T-cell (primary cell): ENCODE measurements at regions not wholly inside any gene's neighbourhood (a gene's known extent, or its start where the extent isn't known, plus 50 kb on each side); places are given as distances from the start of the nearest gene placed in this dataset.
"Not testable (repeated sequence)": the region's sequence is repeated elsewhere in the genome, so short reads cannot be mapped to it uniquely, and the experiment has no call there.

Experiments used
- ATAC-seq, 4 experiments: fragments of 200-7000 bp in 3 of 4; fragments of 150-1000 bp in 1 of 4; cut with Tn5 transposase; replicated peaks in 1 of 4; 1 replicate in 3 of 4; 2 replicates in 1 of 4; pipeline ENCODE4 v1.10.0; 2021; ENCODE audit warnings: moderate library complexity in 3 of 4, mild to moderate bottlenecking in 2 of 4, moderate number of reproducible peaks in 1 of 4
- CTCF ChIA-PET, 2 donors: fragments of 300-600 bp; sonication (Branson Sonifier 250); formaldehyde crosslinking; loops; one replicate each; lab custom pipeline; 2022; ENCODE audit warnings: antibody characterized with exemption in 2 of 2; lab: Charles Lee
- POLR2A ChIA-PET, 2 donors: fragments of 300-600 bp; sonication (Branson Sonifier 250); formaldehyde crosslinking; loops; one replicate each; lab custom pipeline; 2022; ENCODE audit warnings: antibody characterized with exemption in 2 of 2; lab: Charles Lee
- DNase-seq, 35 experiments: peaks; one replicate each; pipeline versions ENCODE4 v3.0.0 to v3.0.0-alpha.2; 2013 to 2023
- H3K27ac ChIP-seq: one replicate; pipeline ENCODE4 v1.5.1; 2013; ENCODE audit warnings: low read length
- H3K27me3 ChIP-seq, 2 experiments: replicated peaks in 1 of 2; 1 replicate in 1 of 2; 2 replicates in 1 of 2; pipeline versions ENCODE4 v1.6.1 to v1.7.0; 2013; ENCODE audit warnings: low read length in 1 of 2, mixed read lengths in 1 of 2; ENCODE audit not compliant: control insufficient read depth in 2 of 2, insufficient read depth in 2 of 2; ENCODE audit errors: extremely low read depth in 1 of 2
- H3K36me3 ChIP-seq, 2 donors: 1 replicate in 1 of 2; 2 replicates in 1 of 2; pipeline versions ENCODE4 v1.6.1 to v1.7.0; 2013; ENCODE audit warnings: low read length in 1 of 2; ENCODE audit not compliant: control insufficient read depth in 2 of 2, insufficient read depth in 1 of 2; ENCODE audit errors: extremely low read depth in 1 of 2
- H3K4me1 ChIP-seq, 2 experiments: 1 replicate in 1 of 2; 2 replicates in 1 of 2; pipeline versions ENCODE4 v1.6.1 to v1.7.0; 2013; ENCODE audit warnings: low read length in 2 of 2, mixed read lengths in 1 of 2; ENCODE audit not compliant: insufficient read depth in 2 of 2, control insufficient read depth in 1 of 2; ENCODE audit errors: extremely low read depth in 1 of 2
- H3K4me3 ChIP-seq, 2 donors: 1 replicate in 1 of 2; 2 replicates in 1 of 2; pipeline versions ENCODE4 v1.5.1 to v1.7.0; 2013; ENCODE audit warnings: mild to moderate bottlenecking in 2 of 2, low read length in 1 of 2, moderate library complexity in 1 of 2; ENCODE audit not compliant: control insufficient read depth in 1 of 2; ENCODE audit errors: extremely low read depth in 1 of 2
- H3K9me3 ChIP-seq: 2 replicates; pipeline ENCODE4 v1.7.0; 2013
- H3K27ac Mint-ChIP-seq, 2 donors: one replicate each; pipeline ENCODE4 v1.8.0; 2020 to 2021; ENCODE audit warnings: mild to moderate bottlenecking in 2 of 2, mixed read lengths in 2 of 2
- H3K27me3 Mint-ChIP-seq, 2 donors: one replicate each; pipeline ENCODE4 v1.8.0; 2021 to 2022; ENCODE audit warnings: mixed read lengths in 2 of 2
- H3K36me3 Mint-ChIP-seq: one replicate; pipeline ENCODE4 v1.8.0; 2021; ENCODE audit warnings: mixed read lengths
- H3K4me1 Mint-ChIP-seq, 3 donors: one replicate each; pipeline ENCODE4 v1.8.0; 2020 to 2022; ENCODE audit warnings: mixed read lengths in 3 of 3, mild to moderate bottlenecking in 1 of 3
- H3K4me3 Mint-ChIP-seq, 3 donors: one replicate each; pipeline ENCODE4 v1.8.0; 2020 to 2022; ENCODE audit warnings: mild to moderate bottlenecking in 3 of 3, mixed read lengths in 3 of 3, moderate library complexity in 3 of 3
- H3K9me3 Mint-ChIP-seq, 3 donors: one replicate each; pipeline ENCODE4 v1.8.0; 2020 to 2022; ENCODE audit warnings: mixed read lengths in 3 of 3
- WGBS: methylation state at CpG from one replicate; pipeline ENCODE4 v1.1.5; 2013; ENCODE audit warnings: missing lambda C conversion rate; ENCODE audit not compliant: insufficient coverage; 5-methylcytosine and 5-hydroxymethylcytosine counted together

- no peak overlapping the region for H3K4me3 Mint-ChIP-seq
- H3K27me3 Mint-ChIP-seq: no peaks in the 10 kb centered on the region
- no peak overlapping the region for H3K4me3 ChIP-seq
- DNase-seq (no peak), ATAC-seq (no peak)
- POLR2A ChIA-PET: no interaction called here
- H3K27me3 ChIP-seq: no peaks in the 10 kb centered on the region
- no peaks in the 10 kb centered on the region for H3K36me3 Mint-ChIP-seq
- H3K36me3 ChIP-seq: no peaks in the 10 kb centered on the region
- no peak overlapping the region for H3K27ac ChIP-seq
- H3K4me1 ChIP-seq: no peaks in the 10 kb centered on the region
- 100% methylated on average over 2 of the region's 3 CpGs for WGBS
- no peak overlapping the region for H3K27ac Mint-ChIP-seq
- peaks cover 3 to 6% (median 6%) of the 10 kb centered on the region in 3 donors for H3K9me3 Mint-ChIP-seq
- CTCF ChIA-PET: no interaction called here
- no peaks in the 10 kb centered on the region for H3K4me1 Mint-ChIP-seq
- H3K9me3 ChIP-seq: no peaks in the 10 kb centered on the region
Measured at GRCh38 chr4:52204921-52205320, 153.8 kb downstream of the SPATA18 start.

GRCh38 chr4:52207146-52207545 is 156.0 kb downstream of the SPATA18 start:
- H3K9me3 Mint-ChIP-seq: peaks cover 3 to 15% (median 6%) of the 10 kb centered on the region in 3 donors
- CTCF ChIA-PET, H3K9me3 ChIP-seq, H3K4me3 Mint-ChIP-seq, H3K4me1 Mint-ChIP-seq, H3K4me1 ChIP-seq, H3K36me3 Mint-ChIP-seq, H3K27me3 Mint-ChIP-seq, H3K27ac Mint-ChIP-seq, ATAC-seq, H3K27me3 ChIP-seq, H3K4me3 ChIP-seq, H3K27ac ChIP-seq, DNase-seq, H3K36me3 ChIP-seq, POLR2A ChIA-PET: not testable (repeated sequence)
- 83% methylated on average over 1 of the region's 4 CpGs for WGBS

GRCh38 chr4:52212702-52213101 is 161.6 kb downstream of the SPATA18 start:
- H3K9me3 Mint-ChIP-seq: peaks cover 12 to 35% (median 22%) of the 10 kb centered on the region in 3 donors
- H3K4me3 Mint-ChIP-seq: no peak overlapping the region
- H3K4me3 ChIP-seq: no peak overlapping the region
- DNase-seq: no peak
- H3K27ac Mint-ChIP-seq: no peak overlapping the region
- ATAC-seq: no peak
- H3K4me1 ChIP-seq: no peaks in the 10 kb centered on the region
- no peak overlapping the region for H3K27ac ChIP-seq
- POLR2A ChIA-PET: no interaction called here
- H3K4me1 Mint-ChIP-seq: no peaks in the 10 kb centered on the region
- H3K27me3 Mint-ChIP-seq: no peaks in the 10 kb centered on the region
- WGBS: 60% methylated on average over 1 of the region's 3 CpGs
- H3K27me3 ChIP-seq: no peaks in the 10 kb centered on the region
- H3K9me3 ChIP-seq: no peaks in the 10 kb centered on the region
- CTCF ChIA-PET: no interaction called here
- H3K36me3 Mint-ChIP-seq: no peaks in the 10 kb centered on the region
- no peaks in the 10 kb centered on the region for H3K36me3 ChIP-seq

- peaks cover 5 to 6% of the 10 kb centered on the region in 2 donors for H3K27me3 Mint-ChIP-seq
- Histone ChIP-seq H3K4me1 (no peaks in the 10 kb centered on the region), H3K27me3 (no peaks in the 10 kb centered on the region), H3K36me3 (no peaks in the 10 kb centered on the region), H3K4me3 (no peak overlapping the region), H3K9me3 (no peaks in the 10 kb centered on the region), H3K27ac (no peak overlapping the region)
- H3K4me1 Mint-ChIP-seq: no peaks in the 10 kb centered on the region
- ATAC-seq: no peak
- ChIA-PET POLR2A (no interaction called here), CTCF (no interaction called here)
- no peak overlapping the region for H3K27ac Mint-ChIP-seq
- WGBS: 0% methylated on average over 1 of the region's 3 CpGs
- DNase-seq: no peak
- H3K4me3 Mint-ChIP-seq: no peak overlapping the region
- no peaks in the 10 kb centered on the region for H3K36me3 Mint-ChIP-seq
- H3K9me3 Mint-ChIP-seq: peaks cover 0 to 5% (median 0%) of the 10 kb centered on the region in 3 donors
Measured at GRCh38 chr4:52231526-52231925, 180.4 kb downstream of the SPATA18 start.

- Mint-ChIP-seq H3K4me1 (no peaks in the 10 kb centered on the region), H3K4me3 (no peak overlapping the region), H3K27me3 (peaks cover 5 to 6% of the 10 kb centered on the region in 2 donors), H3K36me3 (no peaks in the 10 kb centered on the region), H3K27ac (no peak overlapping the region), H3K9me3 (peaks cover 0 to 9% (median 3%) of the 10 kb centered on the region in 3 donors)
- H3K36me3 ChIP-seq: no peaks in the 10 kb centered on the region
- H3K27ac ChIP-seq: no peak overlapping the region
- no peaks in the 10 kb centered on the region for H3K27me3 ChIP-seq
- no peaks in the 10 kb centered on the region for H3K9me3 ChIP-seq
- DNase-seq: no peak
- H3K4me1 ChIP-seq: no peaks in the 10 kb centered on the region
- ChIA-PET POLR2A (interaction anchor here in 1 of 2 donors (0.7 kb wide), 1 partner anchor 353 kb away, joined by 4 read pairs; no protein-coding TSS in a partner anchor), CTCF (no interaction called here)
- WGBS: no CpG with 5 or more reads among the region's 6 CpGs
- no peak for ATAC-seq
- no peak overlapping the region for H3K4me3 ChIP-seq
Measured at GRCh38 chr4:52234561-52235440, 183.7 kb downstream of the SPATA18 start.

GRCh38 chr4:52235552-52236201 is 184.6 kb downstream of the SPATA18 start:
- POLR2A ChIA-PET: interaction anchor here in 1 of 2 donors (0.7 kb wide), 1 partner anchor 352 kb away, joined by 4 read pairs; no protein-coding TSS in a partner anchor

More at GRCh38 chr4:52235552-52236201, 184.6 kb downstream of the SPATA18 start:
- H3K4me1 Mint-ChIP-seq: no peaks in the 10 kb centered on the region
- no peaks in the 10 kb centered on the region for H3K27me3 ChIP-seq
- no peak overlapping the region for H3K4me3 Mint-ChIP-seq
- no peak overlapping the region for H3K4me3 ChIP-seq
- H3K36me3 Mint-ChIP-seq: no peaks in the 10 kb centered on the region
- H3K9me3 ChIP-seq: no peaks in the 10 kb centered on the region
- no CpG with 5 or more reads among the region's 2 CpGs for WGBS
- no peak overlapping the region for H3K27ac Mint-ChIP-seq
- ATAC-seq (no peak), DNase-seq (no peak)
- H3K27ac ChIP-seq: no peak overlapping the region
- no peaks in the 10 kb centered on the region for H3K4me1 ChIP-seq
- CTCF ChIA-PET: no interaction called here
- H3K9me3 Mint-ChIP-seq: peaks cover 3 to 12% (median 5%) of the 10 kb centered on the region in 3 donors
- no peaks in the 10 kb centered on the region for H3K36me3 ChIP-seq
- peaks cover 4% of the 10 kb centered on the region in 2 donors for H3K27me3 Mint-ChIP-seq
